Breast epithelium (tissue), 3 donors: ENCODE measurements at regions not wholly inside any gene's neighbourhood (a gene's known extent, or its start where the extent isn't known, plus 50 kb on each side); places are given as distances from the start of the nearest gene placed in this dataset.
A peak's percentile ranks its signal among the peaks of the same experiment; 100 is the strongest.

Experiments used
- CTCF ChIP-seq, 3 donors: fragments of 450-650 bp; IDR thresholded peaks; one replicate each; pipeline ENCODE4 v1.5.1; 2016 to 2017; ENCODE audit warnings: antibody characterized with exemption in 3 of 3, mild to moderate bottlenecking in 3 of 3, moderate library complexity in 3 of 3
- POLR2AphosphoS5 ChIP-seq, 3 donors: sonication (generic); formaldehyde crosslinking; IDR thresholded peaks; one replicate each; pipeline ENCODE4 v1.6.1; 2017; ENCODE audit warnings: antibody characterized with exemption in 3 of 3

- TF ChIP-seq CTCF (IDR thresholded peaks at IDR 0.05) = peak in 2 of 3 donors; percentile 13 to 15
- no peak for TF ChIP-seq POLR2AphosphoS5 (IDR thresholded peaks at IDR 0.05)
Observed at GRCh38 chr11:109939166-109939810, 153.9 kb upstream of the ZC3H12C start.
